GM21723 (cell line): ENCODE measurements at regions not wholly inside any gene's neighbourhood (a gene's known extent, or its start where the extent isn't known, plus 50 kb on each side); places are given as distances from the start of the nearest gene placed in this dataset.

Experiments
- ATAC-seq: cut with Tn5 transposase; IDR thresholded peaks from one replicate; pipeline ENCODE4 v1.9.1; 2021; ENCODE audit warnings: mild to moderate bottlenecking, moderate library complexity; ENCODE audit not compliant: unreplicated experiment

DNA sequence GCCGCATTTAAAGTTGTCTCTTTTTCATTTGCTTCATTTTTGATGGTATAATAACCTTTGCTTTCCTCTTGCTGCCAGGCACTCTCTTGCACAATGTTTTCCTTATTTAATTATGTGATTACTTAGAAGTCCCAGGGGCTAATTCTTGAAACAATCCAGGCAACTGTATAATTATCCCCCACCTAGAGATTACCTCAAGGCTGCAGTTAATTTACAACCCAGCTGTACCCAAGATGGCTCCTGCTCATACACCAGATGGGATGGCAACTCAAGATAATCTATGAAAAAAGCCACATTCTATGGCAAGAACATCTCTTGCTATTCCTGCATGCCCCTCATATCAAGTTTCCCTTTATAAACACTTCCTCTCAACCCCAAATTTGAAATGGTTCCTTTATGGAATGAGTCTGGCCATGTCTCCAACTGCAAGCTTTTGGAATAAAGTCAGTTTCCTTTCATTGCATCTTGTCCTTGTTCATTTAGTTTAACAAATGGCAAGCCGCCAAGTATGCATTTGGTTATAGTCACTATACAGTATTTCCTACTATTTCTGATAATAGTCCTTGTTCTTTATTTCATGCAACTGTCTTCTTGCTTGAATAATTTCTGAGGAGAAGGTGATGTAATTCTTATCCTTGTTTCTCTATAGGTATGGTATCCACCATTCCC, 1042.6 kb downstream of the PLA2G4A start:
- ATAC-seq: no peak

GRCh38 chr1:187872550-187872949, 1043.8 kb downstream of the PLA2G4A start:
- ATAC-seq: no peak

DNA sequence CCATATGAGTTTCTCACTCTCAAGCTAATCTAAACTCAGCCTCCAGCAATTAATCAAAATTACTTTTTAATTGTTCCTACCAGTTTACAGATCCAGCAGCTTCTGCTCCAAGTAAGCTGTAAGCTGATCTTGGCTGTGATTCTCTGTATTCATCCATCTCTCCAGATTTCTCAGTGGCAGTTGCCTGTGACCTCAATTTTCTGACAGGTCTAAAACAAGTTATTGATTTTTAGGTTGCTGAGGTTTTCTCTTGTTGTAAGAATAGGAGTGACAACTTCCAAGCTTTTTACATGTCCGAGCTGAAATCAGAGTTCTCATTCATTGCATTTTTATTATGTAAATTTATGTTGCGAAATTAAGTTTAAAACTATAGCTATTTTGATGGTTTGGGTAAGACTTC, 1044.4 kb downstream of the PLA2G4A start:
- no peak for ATAC-seq

GRCh38 chr1:187876775-187877174, 1048.0 kb downstream of the PLA2G4A start:
- ATAC-seq: no peak

GRCh38 chr1:187877220-187877619, 1048.5 kb downstream of the PLA2G4A start:
- ATAC-seq: no peak

GRCh38 chr1:187878883-187879282, 1050.1 kb downstream of the PLA2G4A start:
- no peak for ATAC-seq

GRCh38 chr1:187883356-187883755, 1054.6 kb downstream of the PLA2G4A start:
- ATAC-seq: no peak

GRCh38 chr1:187891993-187892682, 1063.4 kb downstream of the PLA2G4A start:
- no peak for ATAC-seq

DNA sequence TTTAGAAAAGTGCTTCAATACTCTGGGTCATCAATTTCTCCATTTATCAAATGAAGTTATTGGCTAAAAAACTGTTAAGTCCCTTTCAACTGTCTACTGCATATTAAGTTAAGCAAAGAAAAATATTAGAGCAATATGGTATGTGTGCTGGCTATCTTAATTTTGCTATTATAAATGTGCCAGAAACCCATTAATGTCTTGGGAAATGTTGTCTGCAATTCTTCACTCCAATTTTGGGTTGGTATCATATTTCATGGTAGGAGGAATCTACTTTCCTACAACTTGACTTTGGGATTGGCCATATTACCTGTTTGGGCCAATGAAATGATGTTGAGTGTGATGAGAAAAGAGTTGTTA, 1063.9 kb downstream of the PLA2G4A start:
- no peak for ATAC-seq

DNA sequence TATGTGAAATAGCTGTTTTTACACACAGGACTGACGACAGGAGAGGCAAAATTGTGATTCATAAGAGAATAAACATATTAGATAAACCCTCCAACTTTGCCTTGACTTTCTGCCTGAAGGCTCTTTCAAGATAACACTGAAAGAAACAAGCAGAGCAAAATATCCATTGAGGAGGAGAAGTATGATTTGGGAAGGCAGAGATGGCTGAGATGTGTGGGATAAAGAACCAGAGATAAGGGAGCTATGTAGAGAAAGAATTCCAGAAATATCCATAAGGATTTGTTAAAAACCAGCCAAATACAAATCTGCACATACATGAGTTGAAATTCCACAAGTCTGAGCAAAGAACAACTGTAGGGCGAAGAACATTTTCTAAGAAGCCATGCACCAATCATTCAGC, 1064.7 kb downstream of the PLA2G4A start:
- no peak for ATAC-seq

DNA sequence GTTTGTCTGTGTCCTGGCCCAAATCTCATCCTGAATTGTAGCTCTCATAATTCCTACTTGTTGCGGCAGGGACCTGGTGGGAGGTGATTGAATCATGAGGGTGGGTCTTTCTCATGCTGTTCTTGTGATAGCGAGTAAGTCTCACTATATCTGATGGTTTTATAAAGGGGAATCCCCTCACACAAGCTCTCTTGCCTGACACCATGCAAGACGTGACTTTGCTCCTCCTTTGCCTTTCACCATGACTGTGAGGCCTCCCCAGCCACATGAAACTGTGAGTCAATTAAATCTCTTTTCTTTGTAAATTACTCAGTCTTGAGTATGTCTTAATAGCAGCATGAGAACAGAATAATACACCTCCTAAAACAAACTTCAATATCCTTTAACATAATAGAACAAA, 1065.6 kb downstream of the PLA2G4A start:
- ATAC-seq: no peak

DNA sequence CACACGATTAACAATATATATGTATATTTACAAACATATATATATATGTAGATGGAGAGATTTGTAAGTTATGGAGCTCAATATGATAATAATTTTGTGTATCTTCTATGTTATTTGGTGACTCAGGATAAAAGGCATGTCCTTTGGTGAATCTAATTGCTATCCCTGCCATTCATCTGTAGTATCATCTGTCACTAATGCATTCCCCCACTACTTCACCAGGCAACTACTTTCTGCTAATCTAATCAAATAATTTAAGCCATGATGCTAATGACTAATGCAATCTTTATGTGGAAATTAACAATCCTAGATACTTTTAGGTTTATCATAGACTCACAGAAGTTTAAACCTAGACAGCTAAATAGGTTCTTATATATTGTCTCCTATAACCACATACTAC, 1074.5 kb downstream of the PLA2G4A start:
- no peak for ATAC-seq

GRCh38 chr1:187909382-187909781, 1080.6 kb downstream of the PLA2G4A start:
- no peak for ATAC-seq

DNA sequence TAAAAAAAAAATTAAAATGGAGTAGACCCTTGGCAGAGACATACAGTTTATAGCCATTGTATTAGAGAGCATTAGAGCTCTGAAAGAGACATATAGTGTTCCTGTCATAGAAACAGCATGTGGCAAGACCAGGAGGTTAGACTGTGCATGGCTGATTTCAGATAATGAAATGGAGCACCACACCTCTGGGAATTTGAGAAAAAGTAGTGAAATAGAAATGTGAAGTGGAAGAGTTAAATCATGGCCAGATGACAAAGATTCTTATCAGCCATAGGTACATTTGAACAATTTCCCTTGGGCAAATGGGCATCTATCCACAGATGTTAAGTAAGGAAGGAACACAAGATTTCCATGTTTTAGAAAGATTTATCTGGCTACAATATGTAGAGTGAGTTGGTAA, 1083.1 kb downstream of the PLA2G4A start:
- no peak for ATAC-seq

DNA sequence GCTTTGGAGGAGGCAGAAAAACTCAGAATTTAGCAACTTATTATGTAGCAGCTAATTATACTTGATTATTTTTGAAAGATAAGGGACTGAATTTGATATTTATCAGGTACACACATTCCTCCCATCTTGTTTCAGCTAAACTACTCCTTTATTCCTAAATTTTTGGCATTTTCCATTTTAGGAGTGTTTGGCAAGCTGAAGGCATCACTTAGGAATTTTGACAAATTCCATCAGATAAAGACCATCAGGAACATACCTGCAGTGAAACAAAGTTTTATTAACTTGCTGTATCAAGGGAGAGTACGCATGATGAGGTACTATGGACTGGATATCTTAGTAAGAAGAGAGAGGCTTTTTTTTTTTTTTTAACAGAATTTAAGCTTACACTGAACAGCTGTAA, 1092.2 kb downstream of the PLA2G4A start:
- no peak for ATAC-seq

GRCh38 chr1:187921426-187921825, 1092.7 kb downstream of the PLA2G4A start:
- no peak for ATAC-seq

GRCh38 chr1:187922255-187922654, 1093.5 kb downstream of the PLA2G4A start:
- ATAC-seq: no peak

- ATAC-seq: no peak
Measured at GRCh38 chr1:187924252-187924651, 1095.5 kb downstream of the PLA2G4A start.

GRCh38 chr1:187928288-187928687, 1099.5 kb downstream of the PLA2G4A start:
- no peak for ATAC-seq

GRCh38 chr1:187928696-187929095, 1099.9 kb downstream of the PLA2G4A start:
- no peak for ATAC-seq

DNA sequence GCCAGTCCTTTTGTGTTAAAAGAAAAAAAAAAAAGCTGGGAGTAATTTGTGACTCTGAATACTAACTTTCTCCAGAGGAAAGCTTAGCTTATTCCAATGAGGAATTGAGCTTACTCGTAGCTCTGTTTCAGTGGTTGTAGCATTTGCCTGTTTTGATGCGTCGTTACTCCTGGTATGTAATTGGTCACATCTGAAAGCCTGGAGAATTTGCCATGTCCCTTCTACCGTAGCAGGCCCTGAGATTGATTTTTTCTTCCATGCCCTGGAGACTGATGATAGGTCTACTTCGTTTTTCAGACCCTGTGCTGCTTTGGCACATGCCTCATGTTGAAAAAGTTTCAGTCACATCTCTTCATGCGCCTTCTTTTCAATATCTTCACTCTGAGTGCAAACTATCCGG, 1103.0 kb downstream of the PLA2G4A start:
- ATAC-seq: no peak

GRCh38 chr1:187933562-187934419, 1105.0 kb downstream of the PLA2G4A start:
- ATAC-seq: no peak
